Neural cell (in vitro differentiated cells): ENCODE measurements at regions not wholly inside any gene's neighbourhood (a gene's known extent, or its start where the extent isn't known, plus 50 kb on each side); places are given as distances from the start of the nearest gene placed in this dataset.
"Not testable (repeated sequence)": the region's sequence is repeated elsewhere in the genome, so short reads cannot be mapped to it uniquely, and the experiment has no call there.

ENCODE experiments used
- H2AFZ ChIP-seq: fragments of 200-600, 300-800 bp; sonication (generic), shearing (Covaris generic); 2 replicates; pipeline ENCODE4 v1.6.0; 2014; ENCODE audit warnings: low read depth, mild to moderate bottlenecking, antibody characterized with exemption, low read length, moderate library complexity
- H3F3A ChIP-seq: fragments of 200-600 bp; shearing (Covaris generic); 2 replicates; pipeline ENCODE4 v1.6.1; 2016; ENCODE audit warnings: mild to moderate bottlenecking, moderate library complexity, mixed read lengths, antibody characterized with exemption, low read length; ENCODE audit not compliant: insufficient read depth, poor library complexity, severe bottlenecking
- H3K27ac ChIP-seq: fragments of 200-600, 300-800 bp; sonication (generic), shearing (Covaris generic); 2 replicates; pipeline ENCODE4 v1.5.1; 2014; ENCODE audit warnings: mild to moderate bottlenecking, low read length, moderate library complexity
- H3K27me3 ChIP-seq: fragments of 300-800, 200-600 bp; sonication (generic), shearing (Covaris generic); 2 replicates; pipeline ENCODE4 v1.6.0; 2014; ENCODE audit warnings: mild to moderate bottlenecking, low read depth, low read length, moderate library complexity; ENCODE audit not compliant: insufficient read depth
- H3K36me3 ChIP-seq: fragments of 300-800, 200-600 bp; sonication (generic), shearing (Covaris generic); 2 replicates; pipeline ENCODE4 v1.5.1; 2014; ENCODE audit warnings: mild to moderate bottlenecking, antibody characterized with exemption, low read length, moderate library complexity; ENCODE audit not compliant: insufficient read depth
- H3K4me2 ChIP-seq: fragments of 300-800, 200-600 bp; sonication (generic), shearing (Covaris generic); 2 replicates; pipeline ENCODE4 v1.6.0; 2014; ENCODE audit warnings: mild to moderate bottlenecking, low read length
- H3K4me3 ChIP-seq: fragments of 300-800, 200-600 bp; sonication (generic), shearing (Covaris generic); 2 replicates; pipeline ENCODE4 v1.5.1; 2014; ENCODE audit warnings: mild to moderate bottlenecking, low read length, moderate library complexity
- H3K79me2 ChIP-seq: fragments of 200-600 bp; shearing (Covaris generic); replicated peaks from 2 replicates; pipeline ENCODE4 v1.6.0; 2014; ENCODE audit warnings: mild to moderate bottlenecking, low read length, moderate library complexity; ENCODE audit not compliant: insufficient read depth
- H3K9ac ChIP-seq: fragments of 300-800, 200-600 bp; sonication (generic), shearing (Covaris generic); 2 replicates; pipeline ENCODE4 v1.6.1; 2016; ENCODE audit warnings: mild to moderate bottlenecking, low read length, mixed read lengths
- H3K9me2 ChIP-seq: fragments of 200-600 bp; shearing (Covaris generic); 2 replicates; pipeline ENCODE4 v1.6.1; 2016; ENCODE audit warnings: mild to moderate bottlenecking, low read length, mixed read lengths; ENCODE audit not compliant: insufficient read depth
- H3K9me3 ChIP-seq: fragments of 200-600, 300-800 bp; sonication (generic), shearing (Covaris generic); 2 replicates; pipeline ENCODE4 v1.6.1; 2016; ENCODE audit warnings: mild to moderate bottlenecking, mixed run types, low read length, moderate library complexity, mixed read lengths
- H4K20me1 ChIP-seq: fragments of 200-600 bp; shearing (Covaris generic); 2 replicates; pipeline ENCODE4 v1.6.1; 2016; ENCODE audit warnings: mild to moderate bottlenecking, mixed run types; ENCODE audit not compliant: insufficient read depth
- EP300 ChIP-seq: fragments of 450-650 bp; conservative IDR thresholded peaks from 2 replicates; pipeline ENCODE4 v1.6.1; 2014; ENCODE audit warnings: antibody characterized with exemption, mild to moderate bottlenecking, moderate library complexity; ENCODE audit not compliant: poor library complexity, severe bottlenecking
- EZH2 ChIP-seq: fragments of 200-600, 300-800 bp; shearing (Covaris generic), sonication (generic); IDR thresholded peaks from 2 replicates; pipeline ENCODE4 v1.6.1; 2014; ENCODE audit warnings: antibody characterized with exemption, low read length, borderline replicate concordance, mild to moderate bottlenecking; ENCODE audit not compliant: insufficient read depth, poor library complexity, severe bottlenecking
- MXI1 ChIP-seq: fragments of 450-650 bp; conservative IDR thresholded peaks from 2 replicates; pipeline ENCODE4 v1.6.1; 2014; ENCODE audit warnings: antibody characterized with exemption, mild to moderate bottlenecking; ENCODE audit not compliant: poor library complexity, severe bottlenecking
- POLR2AphosphoS5 ChIP-seq: IDR thresholded peaks from 2 replicates; pipeline ENCODE4 v1.6.1; 2012
- RAD21 ChIP-seq: fragments of 450-650 bp; conservative IDR thresholded peaks from 2 replicates; pipeline ENCODE4 v1.6.1; 2014; ENCODE audit warnings: antibody characterized with exemption, mild to moderate bottlenecking, moderate library complexity
- SMC3 ChIP-seq: fragments of 450-650 bp; conservative IDR thresholded peaks from 2 replicates; pipeline ENCODE4 v1.6.1; 2014; ENCODE audit warnings: antibody characterized with exemption, mild to moderate bottlenecking, moderate library complexity; ENCODE audit not compliant: poor library complexity
- TAF1 ChIP-seq: IDR thresholded peaks from 2 replicates; pipeline ENCODE4 v1.6.1; 2012; ENCODE audit warnings: low read depth
- TF ChIP-seq, protein P1 (sequence below): IDR thresholded peaks from 2 replicates; pipeline ENCODE4 v1.6.1; 2012; ENCODE audit warnings: borderline replicate concordance
- TF ChIP-seq, protein P2 (sequence below): fragments of 450-650 bp; IDR thresholded peaks from 2 replicates; pipeline ENCODE4 v1.5.1; 2014; ENCODE audit warnings: antibody characterized with exemption, mild to moderate bottlenecking, moderate library complexity; ENCODE audit not compliant: poor library complexity, severe bottlenecking

DNA sequence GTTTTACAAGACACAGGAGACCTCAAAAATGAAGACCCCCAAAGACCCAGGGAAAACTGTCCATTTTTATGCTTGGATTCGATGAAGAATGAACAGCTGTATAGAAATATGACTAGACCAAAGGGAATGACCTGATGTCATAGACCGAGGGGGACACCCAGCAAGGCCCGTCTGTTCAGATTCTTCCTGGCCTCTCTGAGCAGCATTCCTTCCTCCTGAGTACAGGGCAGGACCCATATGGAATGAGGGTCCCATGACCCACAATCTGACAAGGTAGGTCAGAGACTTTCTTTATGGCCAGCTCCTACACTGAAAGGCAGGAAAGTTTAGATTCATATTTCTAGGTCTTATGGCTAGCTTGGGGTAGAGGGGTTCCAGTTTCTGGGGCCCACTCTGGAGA lies 356.0 kb downstream of the GATA3 start:
- Histone ChIP-seq H3F3A (no peaks in the 10 kb centered on the region), H3K9me3 (no peaks in the 10 kb centered on the region), H3K27me3 (no peaks in the 10 kb centered on the region), H2AFZ (no peak overlapping the region), H3K36me3 (no peaks in the 10 kb centered on the region), H3K9me2 (no peaks in the 10 kb centered on the region), H3K9ac (no peak overlapping the region), H3K79me2 (no peaks in the 10 kb centered on the region), H3K4me3 (no peak overlapping the region), H3K27ac (no peak overlapping the region), H3K4me2 (no peak overlapping the region), H4K20me1 (no peaks in the 10 kb centered on the region)
- no peak for TF ChIP-seq SMC3
- no peak for TF ChIP-seq EZH2
- no peak for TF ChIP-seq TAF1
- TF ChIP-seq, protein P1, sequence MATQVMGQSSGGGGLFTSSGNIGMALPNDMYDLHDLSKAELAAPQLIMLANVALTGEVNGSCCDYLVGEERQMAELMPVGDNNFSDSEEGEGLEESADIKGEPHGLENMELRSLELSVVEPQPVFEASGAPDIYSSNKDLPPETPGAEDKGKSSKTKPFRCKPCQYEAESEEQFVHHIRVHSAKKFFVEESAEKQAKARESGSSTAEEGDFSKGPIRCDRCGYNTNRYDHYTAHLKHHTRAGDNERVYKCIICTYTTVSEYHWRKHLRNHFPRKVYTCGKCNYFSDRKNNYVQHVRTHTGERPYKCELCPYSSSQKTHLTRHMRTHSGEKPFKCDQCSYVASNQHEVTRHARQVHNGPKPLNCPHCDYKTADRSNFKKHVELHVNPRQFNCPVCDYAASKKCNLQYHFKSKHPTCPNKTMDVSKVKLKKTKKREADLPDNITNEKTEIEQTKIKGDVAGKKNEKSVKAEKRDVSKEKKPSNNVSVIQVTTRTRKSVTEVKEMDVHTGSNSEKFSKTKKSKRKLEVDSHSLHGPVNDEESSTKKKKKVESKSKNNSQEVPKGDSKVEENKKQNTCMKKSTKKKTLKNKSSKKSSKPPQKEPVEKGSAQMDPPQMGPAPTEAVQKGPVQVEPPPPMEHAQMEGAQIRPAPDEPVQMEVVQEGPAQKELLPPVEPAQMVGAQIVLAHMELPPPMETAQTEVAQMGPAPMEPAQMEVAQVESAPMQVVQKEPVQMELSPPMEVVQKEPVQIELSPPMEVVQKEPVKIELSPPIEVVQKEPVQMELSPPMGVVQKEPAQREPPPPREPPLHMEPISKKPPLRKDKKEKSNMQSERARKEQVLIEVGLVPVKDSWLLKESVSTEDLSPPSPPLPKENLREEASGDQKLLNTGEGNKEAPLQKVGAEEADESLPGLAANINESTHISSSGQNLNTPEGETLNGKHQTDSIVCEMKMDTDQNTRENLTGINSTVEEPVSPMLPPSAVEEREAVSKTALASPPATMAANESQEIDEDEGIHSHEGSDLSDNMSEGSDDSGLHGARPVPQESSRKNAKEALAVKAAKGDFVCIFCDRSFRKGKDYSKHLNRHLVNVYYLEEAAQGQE, result no peak
- TF ChIP-seq RAD21, result no peak

DNA sequence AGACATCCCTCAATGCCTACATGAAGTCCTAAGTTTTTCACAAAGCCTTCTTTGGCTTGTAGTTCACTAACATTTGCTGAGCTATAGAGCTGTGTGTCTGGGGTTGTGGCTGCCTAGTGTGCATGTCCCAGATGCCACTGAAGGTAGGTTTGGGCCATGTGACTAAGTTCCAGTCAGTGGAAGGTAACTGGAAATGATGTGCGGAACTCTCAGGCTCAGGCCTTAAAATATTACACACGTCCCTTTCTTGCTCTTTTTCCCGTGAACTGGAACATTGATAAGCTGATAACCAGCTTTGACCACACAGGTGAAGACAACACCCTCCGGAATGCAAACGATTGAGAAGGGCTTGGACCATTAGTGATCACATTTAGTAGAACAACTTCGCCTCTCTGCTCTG lies 358.1 kb downstream of the GATA3 start:
- TF ChIP-seq MXI1 (no peak), EZH2 (no peak), POLR2AphosphoS5 (no peak), SMC3 (no peak), EP300 (no peak), TAF1 (no peak), RAD21 (no peak)
- TF ChIP-seq, protein P2, sequence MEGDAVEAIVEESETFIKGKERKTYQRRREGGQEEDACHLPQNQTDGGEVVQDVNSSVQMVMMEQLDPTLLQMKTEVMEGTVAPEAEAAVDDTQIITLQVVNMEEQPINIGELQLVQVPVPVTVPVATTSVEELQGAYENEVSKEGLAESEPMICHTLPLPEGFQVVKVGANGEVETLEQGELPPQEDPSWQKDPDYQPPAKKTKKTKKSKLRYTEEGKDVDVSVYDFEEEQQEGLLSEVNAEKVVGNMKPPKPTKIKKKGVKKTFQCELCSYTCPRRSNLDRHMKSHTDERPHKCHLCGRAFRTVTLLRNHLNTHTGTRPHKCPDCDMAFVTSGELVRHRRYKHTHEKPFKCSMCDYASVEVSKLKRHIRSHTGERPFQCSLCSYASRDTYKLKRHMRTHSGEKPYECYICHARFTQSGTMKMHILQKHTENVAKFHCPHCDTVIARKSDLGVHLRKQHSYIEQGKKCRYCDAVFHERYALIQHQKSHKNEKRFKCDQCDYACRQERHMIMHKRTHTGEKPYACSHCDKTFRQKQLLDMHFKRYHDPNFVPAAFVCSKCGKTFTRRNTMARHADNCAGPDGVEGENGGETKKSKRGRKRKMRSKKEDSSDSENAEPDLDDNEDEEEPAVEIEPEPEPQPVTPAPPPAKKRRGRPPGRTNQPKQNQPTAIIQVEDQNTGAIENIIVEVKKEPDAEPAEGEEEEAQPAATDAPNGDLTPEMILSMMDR, result no peak
- TF ChIP-seq, protein P1, result no peak

DNA sequence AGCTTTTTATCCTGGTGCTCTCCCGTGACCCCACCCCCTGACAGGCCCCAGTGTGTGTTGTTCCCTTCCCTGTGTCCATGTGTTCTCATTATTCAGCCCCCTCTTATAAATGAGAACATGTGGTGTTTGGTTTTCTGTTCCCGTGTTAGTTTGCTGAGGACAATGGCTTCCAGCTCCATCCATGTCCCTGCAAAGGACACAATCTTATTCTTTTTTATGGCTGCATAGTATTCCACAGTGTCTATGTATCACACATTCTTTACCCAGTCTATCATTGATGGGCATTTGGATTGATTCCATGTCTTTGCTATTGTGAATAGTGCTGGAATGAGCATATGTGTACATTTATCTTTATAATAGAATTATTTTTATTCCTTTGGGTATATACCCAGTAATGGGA lies 360.5 kb downstream of the GATA3 start:
- H3F3A ChIP-seq, H3K4me3 ChIP-seq, H3K27ac ChIP-seq, H3K27me3 ChIP-seq, H2AFZ ChIP-seq, H3K9ac ChIP-seq, H3K36me3 ChIP-seq, H3K79me2 ChIP-seq, H4K20me1 ChIP-seq, H3K9me3 ChIP-seq, H3K9me2 ChIP-seq, H3K4me2 ChIP-seq: not testable (repeated sequence)

More for the DNA sequence above, 358.1 kb downstream of the GATA3 start:
- no peaks in the 10 kb centered on the region for H3K27me3 ChIP-seq
- no peak overlapping the region for H3K4me2 ChIP-seq
- no peak overlapping the region for H3K9ac ChIP-seq
- H3K79me2 ChIP-seq, result no peaks in the 10 kb centered on the region
- no peaks in the 10 kb centered on the region for H3K9me2 ChIP-seq
- no peaks in the 10 kb centered on the region for H3K9me3 ChIP-seq
- no peak overlapping the region for H2AFZ ChIP-seq
- no peak overlapping the region for H3K27ac ChIP-seq
- no peak overlapping the region for H3K4me3 ChIP-seq
- no peaks in the 10 kb centered on the region for H3K36me3 ChIP-seq
- H4K20me1 ChIP-seq, result no peaks in the 10 kb centered on the region
- no peaks in the 10 kb centered on the region for H3F3A ChIP-seq
